ENCODE measurements at regions not wholly inside any gene's neighbourhood (a gene's known extent, or its start where the extent isn't known, plus 50 kb on each side); places are given as distances from the start of the nearest gene placed in this dataset.

DNA sequence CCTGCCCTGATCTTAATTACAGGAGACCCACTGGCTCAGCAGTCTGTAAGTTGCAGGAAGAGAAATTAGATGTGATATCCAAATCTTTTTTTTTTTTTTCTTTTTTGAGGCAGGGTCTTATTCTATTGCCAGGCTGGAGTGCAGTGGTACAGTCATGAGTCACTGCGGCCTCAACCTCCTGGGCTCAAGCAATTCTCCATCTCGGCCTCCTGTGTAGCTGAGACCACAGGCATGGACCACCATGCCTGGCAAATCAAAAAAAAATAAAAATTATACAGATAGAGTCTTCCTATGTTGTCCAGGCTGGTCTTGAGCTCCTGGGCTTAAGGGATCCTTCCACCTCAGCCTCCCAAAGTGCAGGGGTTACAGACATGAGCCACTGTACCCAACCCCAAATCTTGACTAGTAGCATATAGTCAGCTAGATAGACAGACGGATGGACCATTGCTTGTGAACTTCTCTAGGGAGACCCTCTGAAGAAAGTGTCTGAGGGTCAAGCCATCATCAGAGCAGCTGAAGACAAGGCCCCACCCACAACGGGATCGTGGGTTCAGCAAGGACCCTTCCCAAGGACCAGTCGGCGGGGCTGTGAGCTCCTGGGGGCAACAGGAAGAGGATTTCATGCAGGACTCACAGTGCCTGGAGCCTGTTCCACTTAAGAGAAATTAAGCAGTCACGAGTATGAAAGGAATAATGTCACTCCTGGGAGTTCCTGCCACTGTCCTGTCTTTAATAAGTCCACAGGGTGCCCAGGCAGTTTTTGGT, 222.7 kb downstream of the ANKRD60 start:
- no peak overlapping the region for H3K27ac ChIP-seq (ENCODE audit: low read length)
- Mint-ChIP-seq H3K36me3 (no peaks in the 10 kb centered on the region), H3K4me1 (no peaks in the 10 kb centered on the region), H3K27me3 (ENCODE audit: low read depth in 2 of 2) (peaks cover 2 to 6% of the 10 kb centered on the region in 2 donors), H3K9me3 (no peaks in the 10 kb centered on the region), H3K4me3 (no peak overlapping the region), H3K27ac (no peak overlapping the region)
- H3K4me1 ChIP-seq (ENCODE audit: control insufficient read depth, insufficient read depth, low read length) = no peaks in the 10 kb centered on the region
- no peak overlapping the region for H3K4me3 ChIP-seq (ENCODE audit: low read length)
- WGBS (ENCODE audit: insufficient coverage) = 68% methylated on average over 8 of the region's 8 CpGs
- no peak for ATAC-seq
- intact Hi-C loops (cut with micrococcal nuclease) = no loop called here
- no peaks in the 10 kb centered on the region for H3K9me3 ChIP-seq (ENCODE audit: control insufficient read depth, insufficient read depth, low read length)
- H3K27me3 ChIP-seq (ENCODE audit: control insufficient read depth, insufficient read depth, low read length) = no peaks in the 10 kb centered on the region
- H3K36me3 ChIP-seq (ENCODE audit: control insufficient read depth, insufficient read depth, low read length) = no peaks in the 10 kb centered on the region
- no peak for DNase-seq
- TF ChIP-seq, protein P1, sequence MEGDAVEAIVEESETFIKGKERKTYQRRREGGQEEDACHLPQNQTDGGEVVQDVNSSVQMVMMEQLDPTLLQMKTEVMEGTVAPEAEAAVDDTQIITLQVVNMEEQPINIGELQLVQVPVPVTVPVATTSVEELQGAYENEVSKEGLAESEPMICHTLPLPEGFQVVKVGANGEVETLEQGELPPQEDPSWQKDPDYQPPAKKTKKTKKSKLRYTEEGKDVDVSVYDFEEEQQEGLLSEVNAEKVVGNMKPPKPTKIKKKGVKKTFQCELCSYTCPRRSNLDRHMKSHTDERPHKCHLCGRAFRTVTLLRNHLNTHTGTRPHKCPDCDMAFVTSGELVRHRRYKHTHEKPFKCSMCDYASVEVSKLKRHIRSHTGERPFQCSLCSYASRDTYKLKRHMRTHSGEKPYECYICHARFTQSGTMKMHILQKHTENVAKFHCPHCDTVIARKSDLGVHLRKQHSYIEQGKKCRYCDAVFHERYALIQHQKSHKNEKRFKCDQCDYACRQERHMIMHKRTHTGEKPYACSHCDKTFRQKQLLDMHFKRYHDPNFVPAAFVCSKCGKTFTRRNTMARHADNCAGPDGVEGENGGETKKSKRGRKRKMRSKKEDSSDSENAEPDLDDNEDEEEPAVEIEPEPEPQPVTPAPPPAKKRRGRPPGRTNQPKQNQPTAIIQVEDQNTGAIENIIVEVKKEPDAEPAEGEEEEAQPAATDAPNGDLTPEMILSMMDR (IDR thresholded peaks at IDR 0.05) = no peak

DNA sequence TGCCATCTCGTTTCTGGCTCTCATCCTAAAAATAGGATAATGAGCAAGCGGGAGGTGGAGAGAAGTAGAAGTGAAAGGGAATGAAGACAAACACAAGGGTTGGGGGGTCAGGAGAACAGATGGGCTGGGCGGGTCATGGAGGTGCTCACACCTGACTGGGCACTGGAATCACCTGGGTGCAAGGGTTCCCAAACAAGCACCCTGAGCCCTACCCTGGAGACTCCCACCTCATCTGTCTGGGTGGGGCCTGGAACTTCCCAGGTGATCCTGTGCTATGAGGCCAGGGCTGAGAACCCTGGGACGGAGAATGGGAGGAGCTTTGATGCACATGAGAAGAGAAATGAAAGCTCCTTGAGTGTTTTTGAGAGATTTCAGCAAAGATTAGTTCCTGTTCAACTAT, 223.6 kb downstream of the ANKRD60 start:
- Histone ChIP-seq H3K27me3 (ENCODE audit: control insufficient read depth, insufficient read depth, low read length) (no peaks in the 10 kb centered on the region), H3K9me3 (ENCODE audit: control insufficient read depth, insufficient read depth, low read length) (no peaks in the 10 kb centered on the region), H3K4me3 (ENCODE audit: low read length) (no peak overlapping the region), H3K4me1 (ENCODE audit: control insufficient read depth, insufficient read depth, low read length) (no peaks in the 10 kb centered on the region), H3K36me3 (ENCODE audit: control insufficient read depth, insufficient read depth, low read length) (no peaks in the 10 kb centered on the region), H3K27ac (ENCODE audit: low read length) (no peak overlapping the region)
- no peak overlapping the region for H3K4me3 Mint-ChIP-seq
- ATAC-seq (no peak), DNase-seq (no peak)
- no peaks in the 10 kb centered on the region for H3K36me3 Mint-ChIP-seq
- H3K4me1 Mint-ChIP-seq = no peaks in the 10 kb centered on the region
- peaks cover 2 to 6% of the 10 kb centered on the region in 2 donors for H3K27me3 Mint-ChIP-seq (ENCODE audit: low read depth in 2 of 2)
- no peak overlapping the region for H3K27ac Mint-ChIP-seq
- TF ChIP-seq, protein P1 (IDR thresholded peaks at IDR 0.05) = no peak
- H3K9me3 Mint-ChIP-seq = no peaks in the 10 kb centered on the region
- intact Hi-C loops (cut with micrococcal nuclease) = no loop called here
- WGBS (ENCODE audit: insufficient coverage) = 76% methylated on average over 4 of the region's 4 CpGs

DNA sequence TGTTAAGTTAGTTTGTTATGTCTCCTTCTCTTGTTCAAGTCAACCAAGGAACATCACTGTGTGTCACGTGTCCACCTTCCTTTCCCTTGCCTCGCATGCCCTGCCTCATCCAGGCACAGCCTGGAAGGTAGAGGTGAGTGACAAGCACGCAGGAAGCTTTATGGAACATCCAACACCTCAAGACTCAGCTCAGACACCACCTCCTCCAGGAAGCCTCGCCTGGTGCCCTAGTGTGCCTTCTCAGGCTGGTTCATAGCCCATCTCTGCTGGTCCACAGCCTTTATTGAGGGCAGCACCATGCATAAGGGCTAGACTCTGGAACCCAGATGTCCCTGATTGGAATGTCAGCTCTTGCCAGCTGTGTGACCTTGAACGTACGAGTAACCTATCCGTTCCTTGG, 224.3 kb downstream of the ANKRD60 start:
- Histone ChIP-seq H3K27ac (ENCODE audit: low read length) (no peak overlapping the region), H3K36me3 (ENCODE audit: control insufficient read depth, insufficient read depth, low read length) (no peaks in the 10 kb centered on the region), H3K9me3 (ENCODE audit: control insufficient read depth, insufficient read depth, low read length) (no peaks in the 10 kb centered on the region), H3K4me3 (ENCODE audit: low read length) (no peak overlapping the region), H3K27me3 (ENCODE audit: control insufficient read depth, insufficient read depth, low read length) (no peaks in the 10 kb centered on the region), H3K4me1 (ENCODE audit: control insufficient read depth, insufficient read depth, low read length) (peaks cover 2% of the 10 kb centered on the region)
- Mint-ChIP-seq H3K4me3 (no peak overlapping the region), H3K9me3 (no peaks in the 10 kb centered on the region), H3K27ac (no peak overlapping the region), H3K27me3 (ENCODE audit: low read depth in 2 of 2) (peaks cover 2 to 6% of the 10 kb centered on the region in 2 donors), H3K36me3 (no peaks in the 10 kb centered on the region), H3K4me1 (no peaks in the 10 kb centered on the region)
- TF ChIP-seq, protein P1 (IDR thresholded peaks at IDR 0.05) = no peak
- WGBS (ENCODE audit: insufficient coverage) = 89% methylated on average over 7 of the region's 7 CpGs
- no peak for ATAC-seq
- DNase-seq = no peak
- intact Hi-C loops (cut with micrococcal nuclease) = no loop called here

DNA sequence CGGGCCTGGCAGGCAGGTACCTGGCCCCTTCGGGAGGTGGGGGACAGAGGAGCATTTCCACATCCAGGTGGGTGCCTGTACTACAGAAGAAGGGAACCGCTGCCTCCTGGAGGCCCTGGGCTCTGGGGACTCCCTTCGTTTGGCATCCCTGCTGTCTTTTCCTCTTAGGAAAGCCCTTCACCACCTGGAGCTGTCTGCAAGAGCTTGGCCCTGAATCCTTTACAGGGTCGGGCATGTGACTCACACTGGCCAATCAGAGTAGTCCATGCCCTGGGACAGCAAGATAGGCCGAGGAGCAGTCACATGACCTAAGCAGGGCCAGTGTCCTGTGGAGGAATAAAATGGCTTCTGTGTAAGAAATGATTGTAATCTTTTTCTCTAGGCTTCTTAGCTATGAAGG, 224.9 kb downstream of the ANKRD60 start:
- WGBS (ENCODE audit: insufficient coverage) = 93% methylated on average over 6 of the region's 6 CpGs
- no peak overlapping the region for H3K4me3 Mint-ChIP-seq
- Histone ChIP-seq H3K9me3 (ENCODE audit: control insufficient read depth, insufficient read depth, low read length) (no peaks in the 10 kb centered on the region), H3K27ac (ENCODE audit: low read length) (no peak overlapping the region), H3K4me1 (ENCODE audit: control insufficient read depth, insufficient read depth, low read length) (peaks cover 9% of the 10 kb centered on the region), H3K4me3 (ENCODE audit: low read length) (no peak overlapping the region), H3K36me3 (ENCODE audit: control insufficient read depth, insufficient read depth, low read length) (no peaks in the 10 kb centered on the region), H3K27me3 (ENCODE audit: control insufficient read depth, insufficient read depth, low read length) (no peaks in the 10 kb centered on the region)
- H3K36me3 Mint-ChIP-seq = no peaks in the 10 kb centered on the region
- no peaks in the 10 kb centered on the region for H3K4me1 Mint-ChIP-seq
- no peak for ATAC-seq
- H3K27ac Mint-ChIP-seq = no peak overlapping the region
- TF ChIP-seq, protein P1 (IDR thresholded peaks at IDR 0.05) = no peak
- DNase-seq = no peak
- intact Hi-C loops (cut with micrococcal nuclease) = no loop called here
- no peaks in the 10 kb centered on the region for H3K9me3 Mint-ChIP-seq
- H3K27me3 Mint-ChIP-seq (ENCODE audit: low read depth in 2 of 2) = peaks cover 7 to 10% of the 10 kb centered on the region in 2 donors

Data from natural killer cell (primary cell).